ENCODE measurements at regions not wholly inside any gene's neighbourhood (a gene's known extent, or its start where the extent isn't known, plus 50 kb on each side); places are given as distances from the start of the nearest gene placed in this dataset.

- TF ChIP-seq CTCF (conservative IDR thresholded peaks at IDR 0.05; ENCODE audit: low read length) (no peak), EZH2phosphoT487 (IDR thresholded peaks at IDR 0.05; ENCODE audit: borderline replicate concordance, low read depth, low read length) (no peak)
Observed at GRCh38 chr18:47727409-47727808, 203.1 kb downstream of the SMAD2 start.
